ENCODE measurements at regions not wholly inside any gene's neighbourhood (a gene's known extent, or its start where the extent isn't known, plus 50 kb on each side); places are given as distances from the start of the nearest gene placed in this dataset.
"Not testable (repeated sequence)": the region's sequence is repeated elsewhere in the genome, so short reads cannot be mapped to it uniquely, and the experiment has no call there.

GRCh38 chr4:3921902-3922301 lies 155.7 kb downstream of the ADRA2C start:
- TF ChIP-seq POLR2A (IDR thresholded peaks at IDR 0.05; ENCODE audit: low read length); GATA1 (IDR thresholded peaks at IDR 0.05; ENCODE audit: low read depth, low read length): not testable (repeated sequence)

All from erythroblast (primary cell).